PFSK-1 (cell line): ENCODE measurements at regions not wholly inside any gene's neighbourhood (a gene's known extent, or its start where the extent isn't known, plus 50 kb on each side); places are given as distances from the start of the nearest gene placed in this dataset.

Experiments
- FOXP2 ChIP-seq: optimal IDR thresholded peaks from 2 replicates; pipeline ENCODE3; 2011; ENCODE audit warnings: borderline replicate concordance, control low read depth, inconsistent platforms; ENCODE audit not compliant: insufficient read depth; ENCODE audit errors: extremely low read length, extremely low read depth
- POLR2AphosphoS5 ChIP-seq: IDR thresholded peaks from 2 replicates; pipeline ENCODE4 v1.6.1; 2012; ENCODE audit warnings: low read depth, mild to moderate bottlenecking, control low read depth, low read length, moderate library complexity
- REST ChIP-seq, 2 experiments: IDR thresholded peaks; 2 replicates each; pipeline versions ENCODE4 v1.6.1 to v1.8.0; 2011 to 2012; ENCODE audit warnings: low read depth in 2 of 2, low read length in 2 of 2, control low read depth in 1 of 2, inconsistent platforms in 1 of 2, mild to moderate bottlenecking in 1 of 2, moderate library complexity in 1 of 2; ENCODE audit not compliant: insufficient read depth in 1 of 2
- SIN3A ChIP-seq: IDR thresholded peaks from 2 replicates; pipeline ENCODE4 v1.6.1; 2012; ENCODE audit warnings: mild to moderate bottlenecking, low read length, moderate library complexity, borderline replicate concordance; ENCODE audit not compliant: insufficient read depth
- TAF1 ChIP-seq: IDR thresholded peaks from 2 replicates; pipeline ENCODE4 v1.6.1; 2012; ENCODE audit warnings: low read length, control low read depth, borderline replicate concordance; ENCODE audit not compliant: insufficient read depth

- TF ChIP-seq SIN3A (no peak), TAF1 (no peak), POLR2AphosphoS5 (no peak), REST (IDR thresholded peaks at IDR 0.05; ENCODE audit: insufficient read depth in 1 of 2, low read depth in 2 of 2, low read length in 2 of 2) (no peak), FOXP2 (no peak)
Measured at GRCh38 chr6:44539701-44540355, 152.3 kb downstream of the CDC5L start.
